Mesenchymal stem cell (in vitro differentiated cells and primary cell): ENCODE measurements at regions not wholly inside any gene's neighbourhood (a gene's known extent, or its start where the extent isn't known, plus 50 kb on each side); places are given as distances from the start of the nearest gene placed in this dataset.

Source experiments
- DNase-seq: peaks from one replicate; pipeline ENCODE4 v3.0.0-alpha.2; 2013
- H2AFZ ChIP-seq: one replicate; pipeline ENCODE4 v1.6.1; 2013; ENCODE audit warnings: low read depth, mild to moderate bottlenecking, control low read depth, inconsistent platforms, low read length, moderate library complexity
- H2AK5ac ChIP-seq: 2 replicates; pipeline ENCODE4 v1.6.1; 2013; ENCODE audit warnings: low read length, moderate library complexity, mild to moderate bottlenecking, inconsistent platforms; ENCODE audit not compliant: severe bottlenecking
- H2BK120ac ChIP-seq: one replicate; pipeline ENCODE4 v1.6.1; 2013; ENCODE audit warnings: low read depth, mild to moderate bottlenecking, inconsistent platforms, low read length, moderate library complexity
- H2BK12ac ChIP-seq, 2 experiments: one replicate each; pipeline ENCODE4 v1.6.1; 2013; ENCODE audit warnings: inconsistent platforms in 2 of 2, low read length in 2 of 2, mild to moderate bottlenecking in 2 of 2, moderate library complexity in 2 of 2, control low read depth in 1 of 2
- H2BK15ac ChIP-seq: one replicate; pipeline ENCODE4 v1.6.1; 2013; ENCODE audit warnings: mild to moderate bottlenecking, low read depth, inconsistent platforms; ENCODE audit not compliant: poor library complexity, severe bottlenecking
- H2BK5ac ChIP-seq: 2 replicates; pipeline ENCODE4 v1.6.1; 2013; ENCODE audit warnings: low read depth, mild to moderate bottlenecking, low read length, control low read depth, inconsistent platforms; ENCODE audit not compliant: poor library complexity, severe bottlenecking
- H3K14ac ChIP-seq, 2 experiments: one replicate each; pipeline ENCODE4 v1.6.1; 2013; ENCODE audit warnings: inconsistent platforms in 2 of 2, low read length in 2 of 2, control low read depth in 1 of 2, mild to moderate bottlenecking in 1 of 2, moderate library complexity in 1 of 2
- H3K18ac ChIP-seq, 2 experiments: one replicate each; pipeline ENCODE4 v1.6.1; 2013; ENCODE audit warnings: inconsistent platforms in 2 of 2, low read length in 2 of 2, control low read depth in 1 of 2, low read depth in 1 of 2, mild to moderate bottlenecking in 1 of 2
- H3K23ac ChIP-seq, 2 experiments: one replicate each; pipeline ENCODE4 v1.6.1; 2013; ENCODE audit warnings: inconsistent platforms in 2 of 2, low read length in 2 of 2, mild to moderate bottlenecking in 2 of 2, moderate library complexity in 2 of 2, control low read depth in 1 of 2
- H3K27ac ChIP-seq: 2 replicates; pipeline ENCODE4 v1.5.1; 2013; ENCODE audit warnings: mild to moderate bottlenecking, moderate library complexity, low read length, control low read depth, inconsistent platforms; ENCODE audit not compliant: poor library complexity, severe bottlenecking
- H3K27me3 ChIP-seq, 2 experiments: 2 replicates each; pipeline versions ENCODE4 v1.6.1 to v1.7.0; 2013; ENCODE audit warnings: low read length in 2 of 2, mild to moderate bottlenecking in 2 of 2, moderate library complexity in 2 of 2, control low read depth in 1 of 2, inconsistent platforms in 1 of 2; ENCODE audit not compliant: control insufficient read depth in 1 of 2, insufficient read depth in 1 of 2
- H3K36me3 ChIP-seq, 2 experiments: 2 replicates each; pipeline versions ENCODE4 v1.6.1 to v1.7.0; 2013; ENCODE audit warnings: low read length in 2 of 2, control low read depth in 1 of 2, inconsistent platforms in 1 of 2, low read depth in 1 of 2, mild to moderate bottlenecking in 1 of 2; ENCODE audit not compliant: insufficient read depth in 2 of 2, control insufficient read depth in 1 of 2
- H3K4ac ChIP-seq, 2 experiments: one replicate each; pipeline ENCODE4 v1.6.1; 2013; ENCODE audit warnings: inconsistent platforms in 2 of 2, low read length in 2 of 2, mild to moderate bottlenecking in 2 of 2, moderate library complexity in 2 of 2, control low read depth in 1 of 2, low read depth in 1 of 2
- H3K4me1 ChIP-seq: 2 replicates; pipeline ENCODE4 v1.6.1; 2013; ENCODE audit warnings: low read depth, low read length, control low read depth; ENCODE audit not compliant: control insufficient read depth, insufficient read depth
- H3K4me2 ChIP-seq: 2 replicates; pipeline ENCODE4 v1.6.1; 2013; ENCODE audit warnings: low read length, mild to moderate bottlenecking, inconsistent platforms; ENCODE audit not compliant: poor library complexity, severe bottlenecking
- H3K4me3 ChIP-seq, 2 experiments: 2 replicates each; pipeline versions ENCODE4 v1.5.1 to v1.7.0; 2013; ENCODE audit warnings: low read length in 2 of 2, mild to moderate bottlenecking in 2 of 2, control low read depth in 1 of 2, low read depth in 1 of 2; ENCODE audit not compliant: insufficient read depth in 1 of 2
- H3K79me1 ChIP-seq: replicated peaks from 2 replicates; pipeline ENCODE4 v1.6.1; 2013; ENCODE audit warnings: mild to moderate bottlenecking, control low read depth, low read length, inconsistent platforms; ENCODE audit not compliant: poor library complexity, severe bottlenecking
- H3K9ac ChIP-seq: 2 replicates; pipeline ENCODE4 v1.7.0; 2013; ENCODE audit warnings: mild to moderate bottlenecking, low read length, moderate library complexity
- H3K9me3 ChIP-seq: 2 replicates; pipeline ENCODE4 v1.7.0; 2013; ENCODE audit warnings: mild to moderate bottlenecking, low read length; ENCODE audit not compliant: control insufficient read depth
- H4K8ac ChIP-seq: one replicate; pipeline ENCODE4 v1.6.1; 2013; ENCODE audit warnings: inconsistent platforms, mild to moderate bottlenecking, low read length, moderate library complexity
- H4K91ac ChIP-seq: one replicate; pipeline ENCODE4 v1.6.1; 2013; ENCODE audit warnings: mild to moderate bottlenecking, low read length, inconsistent platforms
- WGBS: methylation state at CpG from one replicate; pipeline ENCODE4 v1.1.7; 2013; ENCODE audit warnings: mixed read lengths; 5-methylcytosine and 5-hydroxymethylcytosine counted together

DNA sequence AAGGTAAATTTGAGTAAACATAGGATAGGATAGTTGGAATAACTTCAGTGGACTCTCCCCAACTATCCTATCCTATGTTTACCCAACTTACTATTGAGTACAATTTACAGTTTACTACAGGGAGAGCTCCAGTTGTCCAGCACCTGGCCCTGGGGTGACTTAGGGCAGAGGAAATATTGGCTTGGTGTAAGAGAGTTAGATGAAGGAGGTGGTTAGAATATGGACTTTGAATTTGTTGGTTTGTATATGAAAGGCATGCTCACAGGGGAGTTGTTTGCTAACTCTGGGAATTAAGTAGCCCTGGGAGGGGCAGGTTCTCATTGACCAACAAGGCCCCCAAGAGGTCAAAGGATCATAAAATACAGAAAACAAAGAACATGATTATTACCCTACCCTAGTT is 497.7 kb downstream of the ARL4A start:
- Histone ChIP-seq H3K27me3 (no peaks in the 10 kb centered on the region), H2AK5ac (no peak overlapping the region), H3K36me3 (no peaks in the 10 kb centered on the region), H3K4me2 (no peak overlapping the region), H3K9me3 (no peaks in the 10 kb centered on the region), H3K4me1 (no peaks in the 10 kb centered on the region), H2AFZ (no peak overlapping the region), H3K18ac (no peak overlapping the region), H2BK15ac (no peak overlapping the region), H3K4ac (no peak overlapping the region), H4K91ac (no peak overlapping the region), H3K27ac (no peak overlapping the region), H2BK120ac (no peak overlapping the region), H3K14ac (no peak overlapping the region), H2BK12ac (no peak overlapping the region), H4K8ac (no peak overlapping the region), H3K23ac (no peak overlapping the region), H3K79me1 (no peaks in the 10 kb centered on the region), H3K9ac (no peak overlapping the region), H2BK5ac (no peak overlapping the region), H3K4me3 (no peak overlapping the region)
- DNase-seq: no peak

DNA sequence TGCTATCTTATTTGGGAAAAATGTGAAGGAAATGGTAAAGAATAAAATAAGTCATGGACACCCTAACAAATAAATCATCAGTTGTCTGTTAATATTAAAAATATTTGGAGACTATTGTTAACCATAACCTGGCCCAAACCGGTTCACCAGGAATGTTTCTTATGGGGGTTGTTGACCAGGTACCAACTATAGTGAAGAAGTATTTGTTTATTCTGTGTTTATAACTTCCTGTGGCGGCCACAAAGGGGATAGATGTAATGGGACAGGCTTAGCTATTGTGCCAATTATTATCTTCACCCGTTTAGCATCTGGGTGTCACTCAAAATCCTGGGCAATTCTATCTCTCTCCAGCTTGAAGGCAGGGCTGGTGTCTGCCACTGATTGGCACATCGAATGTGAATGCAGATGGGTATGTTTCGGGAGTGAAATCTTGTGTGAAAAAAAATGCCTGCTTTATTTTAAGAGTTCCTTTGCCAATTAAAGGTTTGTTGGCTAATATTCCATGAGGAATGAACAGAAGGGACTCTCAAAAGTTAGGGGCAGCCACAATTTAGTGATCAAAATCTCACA is 500.9 kb downstream of the ARL4A start:
- Histone ChIP-seq H2BK5ac (no peak overlapping the region), H3K14ac (no peak overlapping the region), H3K27ac (no peak overlapping the region), H2AFZ (no peak overlapping the region), H3K23ac (no peak overlapping the region), H3K27me3 (no peaks in the 10 kb centered on the region), H3K79me1 (no peaks in the 10 kb centered on the region), H3K9ac (no peak overlapping the region), H2AK5ac (no peak overlapping the region), H2BK12ac (no peak overlapping the region), H3K4me2 (no peak overlapping the region), H3K4me1 (no peaks in the 10 kb centered on the region), H4K91ac (no peak overlapping the region), H3K4me3 (no peak overlapping the region), H2BK120ac (no peak overlapping the region), H4K8ac (no peak overlapping the region), H3K9me3 (no peaks in the 10 kb centered on the region), H3K18ac (no peak overlapping the region), H2BK15ac (no peak overlapping the region), H3K36me3 (no peaks in the 10 kb centered on the region), H3K4ac (no peak overlapping the region)
- DNase-seq: no peak
- WGBS: 93% methylated on average over 5 of the region's 5 CpGs

GRCh38 chr7:13188922-13189321 is 501.5 kb downstream of the ARL4A start:
- Histone ChIP-seq H2BK5ac (no peak overlapping the region), H3K36me3 (no peaks in the 10 kb centered on the region), H3K4me1 (no peaks in the 10 kb centered on the region), H3K4me3 (no peak overlapping the region), H3K9me3 (no peaks in the 10 kb centered on the region), H3K4me2 (no peak overlapping the region), H4K8ac (no peak overlapping the region), H2BK120ac (no peak overlapping the region), H3K18ac (no peak overlapping the region), H4K91ac (no peak overlapping the region), H2BK12ac (no peak overlapping the region), H3K14ac (no peak overlapping the region), H3K27me3 (no peaks in the 10 kb centered on the region), H3K79me1 (no peaks in the 10 kb centered on the region), H3K27ac (no peak overlapping the region), H3K4ac (no peak overlapping the region), H3K9ac (no peak overlapping the region), H2AK5ac (no peak overlapping the region), H3K23ac (no peak overlapping the region), H2BK15ac (no peak overlapping the region), H2AFZ (no peak overlapping the region)
- 80% methylated on average over 1 of the region's 1 CpG for WGBS
- no peak for DNase-seq

- no peak overlapping the region for H4K8ac ChIP-seq
- no peak overlapping the region for H3K18ac ChIP-seq
- H3K23ac ChIP-seq: no peak overlapping the region
- no peak overlapping the region for H3K14ac ChIP-seq
- H3K9ac ChIP-seq: no peak overlapping the region
- H2BK5ac ChIP-seq: no peak overlapping the region
- H3K79me1 ChIP-seq: no peaks in the 10 kb centered on the region
- H3K4me3 ChIP-seq: no peak overlapping the region
- 100% methylated on average over 1 of the region's 2 CpGs for WGBS
- H3K4me1 ChIP-seq: no peaks in the 10 kb centered on the region
- H3K36me3 ChIP-seq: no peaks in the 10 kb centered on the region
- no peak overlapping the region for H2BK12ac ChIP-seq
- H2AK5ac ChIP-seq: no peak overlapping the region
- no peaks in the 10 kb centered on the region for H3K27me3 ChIP-seq
- H3K9me3 ChIP-seq: no peaks in the 10 kb centered on the region
- DNase-seq: no peak
- H2BK15ac ChIP-seq: no peak overlapping the region
- no peak overlapping the region for H4K91ac ChIP-seq
- H2BK120ac ChIP-seq: no peak overlapping the region
- no peak overlapping the region for H3K4ac ChIP-seq
- H2AFZ ChIP-seq: no peak overlapping the region
- no peak overlapping the region for H3K27ac ChIP-seq
- no peak overlapping the region for H3K4me2 ChIP-seq
Observed at GRCh38 chr7:13189668-13190067, 502.2 kb downstream of the ARL4A start.
